ENCODE measurements at regions not wholly inside any gene's neighbourhood (a gene's known extent, or its start where the extent isn't known, plus 50 kb on each side); places are given as distances from the start of the nearest gene placed in this dataset.

GRCh38 chr2:16183345-16183744, 243.0 kb downstream of the MYCN start:
- TF ChIP-seq CTCF (IDR thresholded peaks at IDR 0.05), result no peak
- TF ChIP-seq POLR2A (IDR thresholded peaks at IDR 0.05), result no peak
- TF ChIP-seq POLR2AphosphoS5 (IDR thresholded peaks at IDR 0.05; ENCODE audit: insufficient read depth in 1 of 2, low read depth in 1 of 2), result no peak
